Stimulated activated CD8-positive, alpha-beta memory T cell treated with anti-CD3 and anti-CD28 coated beads, Interleukin-4, amount 100 ng/mL, for 4 hours (primary cell): ENCODE measurements at regions not wholly inside any gene's neighbourhood (a gene's known extent, or its start where the extent isn't known, plus 50 kb on each side); places are given as distances from the start of the nearest gene placed in this dataset.

ENCODE experiments used
- DNase-seq, 2 donors: peaks; one replicate each; pipeline ENCODE4 v3.0.0-alpha.2; 2020; ENCODE audit warnings: low read depth in 2 of 2, low spot score in 1 of 2

- no peak for DNase-seq
Observed at GRCh38 chr10:128633864-128634540, 507.8 kb upstream of the MKI67 start.

DNA sequence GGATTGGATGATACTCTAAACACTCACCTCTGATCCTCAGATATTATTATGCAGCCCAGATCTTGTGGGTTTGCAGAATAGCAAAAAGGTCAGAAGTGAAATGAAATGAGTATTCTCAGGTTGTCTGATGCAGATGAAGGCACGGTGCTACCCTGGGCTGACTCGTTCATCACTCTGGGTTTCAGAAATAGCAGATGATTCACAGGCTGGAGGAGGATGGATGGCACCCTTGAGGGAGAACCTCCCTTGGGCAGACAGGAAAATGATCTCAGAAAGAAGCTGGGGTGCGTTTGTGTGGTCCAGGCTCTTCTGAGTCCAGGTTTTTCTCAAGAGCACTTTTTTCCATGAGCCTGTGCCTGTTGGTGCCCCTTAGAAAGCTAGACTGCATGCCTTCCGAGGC, 515.8 kb upstream of the MKI67 start:
- no peak for DNase-seq

DNA sequence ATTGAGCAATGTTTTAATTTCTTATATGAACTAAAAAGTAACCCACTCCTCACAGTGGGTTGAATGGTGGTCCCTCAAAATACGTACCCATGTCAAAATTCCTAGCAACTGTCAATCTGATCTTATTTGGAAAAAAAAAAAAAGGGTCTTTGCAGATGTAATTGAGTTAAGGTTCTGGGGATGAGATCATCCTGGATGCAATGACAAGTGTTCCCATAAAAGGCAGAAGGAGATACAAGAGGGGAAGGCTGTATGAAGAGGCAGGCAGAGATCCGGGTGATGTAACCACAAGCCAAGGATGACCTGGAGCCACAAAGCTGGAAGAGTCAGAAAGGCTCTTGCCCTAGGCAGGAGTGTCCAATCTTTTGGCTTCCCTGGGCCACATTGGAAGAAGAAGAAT, 516.3 kb upstream of the MKI67 start:
- DNase-seq: no peak

DNA sequence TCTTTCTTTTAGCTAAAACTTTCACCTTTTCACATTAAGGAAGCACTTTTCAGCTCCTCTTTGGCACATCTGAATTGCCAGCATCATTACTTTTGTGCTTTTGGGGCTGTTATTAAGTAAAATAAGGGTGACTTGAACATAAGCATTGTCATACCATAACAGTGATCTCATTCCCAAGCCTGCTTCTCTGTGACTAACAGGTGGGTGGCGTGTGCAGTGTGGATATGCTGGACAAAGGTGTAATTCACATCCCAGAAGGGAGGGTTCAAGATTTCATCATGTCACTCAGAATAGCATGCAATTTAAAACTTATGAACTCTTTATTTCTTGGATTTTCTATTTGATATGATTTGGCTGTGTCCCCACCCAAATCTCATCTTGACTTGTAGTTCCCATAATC, 517.4 kb upstream of the MKI67 start:
- DNase-seq: no peak

GRCh38 chr10:128645486-128645885, 519.3 kb upstream of the MKI67 start:
- DNase-seq: no peak

- DNase-seq: no peak
Observed at GRCh38 chr10:128646956-128647355, 520.7 kb upstream of the MKI67 start.

- DNase-seq: no peak
Observed at GRCh38 chr10:128657548-128657947, 531.3 kb upstream of the MKI67 start.

GRCh38 chr10:128660726-128661125, 534.5 kb upstream of the MKI67 start:
- DNase-seq: no peak

- DNase-seq: no peak
Observed at GRCh38 chr10:128661404-128662197, 535.4 kb upstream of the MKI67 start.

GRCh38 chr10:128662520-128662919, 536.3 kb upstream of the MKI67 start:
- no peak for DNase-seq

GRCh38 chr10:128664729-128665128, 538.5 kb upstream of the MKI67 start:
- DNase-seq: no peak

- no peak for DNase-seq
Observed at GRCh38 chr10:128675405-128675804, 549.2 kb upstream of the MKI67 start.

- DNase-seq: no peak
Observed at GRCh38 chr10:128680116-128680515, 553.9 kb upstream of the MKI67 start.

GRCh38 chr10:128684215-128684614, 558.0 kb upstream of the MKI67 start:
- no peak for DNase-seq

- no peak for DNase-seq
Observed at GRCh38 chr10:128686630-128687278, 560.5 kb upstream of the MKI67 start.

DNA sequence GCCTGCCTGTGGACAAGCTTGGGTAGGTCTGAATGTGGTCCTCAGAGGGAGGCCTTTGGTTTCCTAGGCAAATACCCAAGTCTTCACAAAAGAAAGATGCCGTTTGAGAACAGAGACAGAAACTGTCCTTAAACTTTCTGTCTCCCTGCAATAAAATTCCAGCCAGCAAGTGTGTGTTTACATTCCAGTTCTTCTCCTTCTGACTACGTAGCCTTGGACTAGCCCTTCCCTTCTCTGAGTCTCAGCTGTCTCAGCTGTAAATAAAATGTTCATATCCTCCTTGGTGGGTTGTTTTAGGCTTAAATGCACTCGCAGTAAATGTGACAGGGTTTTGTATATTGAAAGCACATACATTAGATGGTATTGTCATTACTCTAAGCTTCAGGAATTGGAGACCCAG, 561.2 kb upstream of the MKI67 start:
- no peak for DNase-seq

DNA sequence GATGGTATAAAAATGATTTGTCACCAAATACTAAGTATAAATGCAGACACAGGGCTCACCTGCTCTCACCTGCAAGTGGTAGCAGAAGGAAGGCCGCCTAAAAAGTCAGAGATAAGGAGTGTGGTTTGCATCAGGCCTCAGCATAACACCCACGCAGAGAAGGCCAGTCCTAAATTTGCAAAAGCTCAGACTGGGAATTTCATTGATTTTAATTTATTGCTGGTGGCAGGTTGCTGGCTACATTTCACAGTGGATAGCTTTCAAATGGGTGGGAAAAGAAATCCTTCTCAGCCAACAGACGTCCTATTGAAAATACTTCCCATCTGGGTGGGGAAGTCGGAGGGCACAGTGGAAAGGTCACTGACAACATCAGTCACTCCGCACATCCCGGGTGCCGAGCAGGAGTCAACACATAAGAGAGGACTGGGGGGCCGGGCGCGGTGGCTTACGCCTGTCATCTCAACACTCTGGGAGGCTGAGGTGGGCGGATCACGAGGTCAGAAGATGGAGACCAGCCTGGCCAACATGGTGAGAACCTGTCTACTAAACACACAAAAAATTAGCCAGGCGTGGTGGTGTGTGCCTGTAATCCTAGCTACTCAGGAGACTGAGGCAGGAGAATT, 561.8 kb upstream of the MKI67 start:
- no peak for DNase-seq

- no peak for DNase-seq
Observed at GRCh38 chr10:128689667-128690066, 563.4 kb upstream of the MKI67 start.

DNA sequence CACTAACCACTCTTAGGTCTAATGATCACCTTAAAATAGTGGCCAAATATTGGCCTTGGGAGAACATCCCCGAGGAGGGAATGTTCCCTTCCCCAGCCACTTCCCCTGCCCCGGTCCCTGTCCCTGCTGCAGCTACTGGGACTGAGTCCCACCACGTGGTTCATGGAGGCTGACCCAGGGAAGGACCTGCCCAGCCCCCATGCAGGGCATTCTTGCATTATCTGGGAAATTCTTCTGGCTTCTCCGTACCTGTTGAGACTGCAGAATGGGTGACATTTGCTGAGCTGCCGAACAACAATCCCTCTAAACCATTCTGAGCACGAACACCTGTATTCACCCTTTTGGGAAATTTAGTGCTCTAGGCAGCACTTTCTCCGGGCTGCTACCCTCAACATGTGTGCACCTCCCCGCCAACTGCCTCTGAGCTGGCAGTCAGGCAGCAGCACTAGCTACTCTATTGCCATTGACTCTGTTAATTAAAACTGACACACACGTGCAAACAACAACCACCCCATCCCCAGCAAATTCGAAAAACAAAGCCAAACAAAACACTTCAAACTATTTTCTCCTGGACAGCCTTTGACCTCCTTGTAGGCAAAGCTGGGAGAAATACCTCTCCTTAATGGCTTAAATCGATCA, 567.4 kb upstream of the MKI67 start:
- DNase-seq: no peak

GRCh38 chr10:128694168-128694850, 568.1 kb upstream of the MKI67 start:
- DNase-seq: no peak
